ENCODE measurements at regions not wholly inside any gene's neighbourhood (a gene's known extent, or its start where the extent isn't known, plus 50 kb on each side); places are given as distances from the start of the nearest gene placed in this dataset.

- Histone ChIP-seq H3F3A (ENCODE audit: control insufficient read depth, insufficient read depth) (no peaks in the 10 kb centered on the region), H3K4me3 (ENCODE audit: low read length) (no peak overlapping the region), H3K27me3 (ENCODE audit: control insufficient read depth, low read length) (no peaks in the 10 kb centered on the region; the same call in 1 of the 2 replicates), H3K36me3 (ENCODE audit: control insufficient read depth, low read length) (no peaks in the 10 kb centered on the region), H3K27ac (ENCODE audit: low read depth, low read length) (no peak overlapping the region), H3K9me2 (replicated peaks; ENCODE audit: control insufficient read depth, low read length) (no peaks in the 10 kb centered on the region), H3K4me1 (ENCODE audit: control insufficient read depth, low read length) (no peaks in the 10 kb centered on the region), H4K20me1 (ENCODE audit: control insufficient read depth, insufficient read depth, low read depth, low read length) (no peaks in the 10 kb centered on the region), H3K79me2 (ENCODE audit: control insufficient read depth, low read length) (no peaks in the 10 kb centered on the region), H3K9me3 (ENCODE audit: control insufficient read depth, insufficient read depth, low read length) (no peaks in the 10 kb centered on the region), H3K4me2 (ENCODE audit: low read length) (no peak overlapping the region)
- TF ChIP-seq EZH2phosphoT487 (IDR thresholded peaks at IDR 0.05; ENCODE audit: borderline replicate concordance, low read length) (no peak), CTCF (IDR thresholded peaks at IDR 0.05; ENCODE audit: low read depth, low read length, poor library complexity, severe bottlenecking) (no peak)
Measured at GRCh38 chr1:101452825-101453224, 216.0 kb downstream of the S1PR1 start.

GRCh38 chr1:101453844-101454243 lies 217.0 kb downstream of the S1PR1 start:
- H4K20me1 ChIP-seq (ENCODE audit: control insufficient read depth, insufficient read depth, low read depth, low read length), result no peaks in the 10 kb centered on the region
- H3K27me3 ChIP-seq (ENCODE audit: control insufficient read depth, low read length), result no peaks in the 10 kb centered on the region; the same call in 1 of the 2 replicates
- no peaks in the 10 kb centered on the region for H3K36me3 ChIP-seq (ENCODE audit: control insufficient read depth, low read length)
- H3K79me2 ChIP-seq (ENCODE audit: control insufficient read depth, low read length), result no peaks in the 10 kb centered on the region
- no peaks in the 10 kb centered on the region for H3K9me2 ChIP-seq (replicated peaks; ENCODE audit: control insufficient read depth, low read length)
- no peak overlapping the region for H3K27ac ChIP-seq (ENCODE audit: low read depth, low read length)
- H3K4me3 ChIP-seq (ENCODE audit: low read length), result no peak overlapping the region
- TF ChIP-seq CTCF (IDR thresholded peaks at IDR 0.05; ENCODE audit: low read depth, low read length, poor library complexity, severe bottlenecking) (no peak), EZH2phosphoT487 (IDR thresholded peaks at IDR 0.05; ENCODE audit: borderline replicate concordance, low read length) (no peak)
- H3K4me2 ChIP-seq (ENCODE audit: low read length), result no peak overlapping the region
- no peaks in the 10 kb centered on the region for H3F3A ChIP-seq (ENCODE audit: control insufficient read depth, insufficient read depth)
- H3K9me3 ChIP-seq (ENCODE audit: control insufficient read depth, insufficient read depth, low read length), result no peaks in the 10 kb centered on the region
- H3K4me1 ChIP-seq (ENCODE audit: control insufficient read depth, low read length), result no peaks in the 10 kb centered on the region

GRCh38 chr1:101455166-101455565 lies 218.3 kb downstream of the S1PR1 start:
- no peak for TF ChIP-seq CTCF (IDR thresholded peaks at IDR 0.05; ENCODE audit: low read depth, low read length, poor library complexity, severe bottlenecking)
- no peak for TF ChIP-seq EZH2phosphoT487 (IDR thresholded peaks at IDR 0.05; ENCODE audit: borderline replicate concordance, low read length)
- no peaks in the 10 kb centered on the region for H3K79me2 ChIP-seq (ENCODE audit: control insufficient read depth, low read length)
- H3K4me3 ChIP-seq (ENCODE audit: low read length), result no peak overlapping the region
- H3K36me3 ChIP-seq (ENCODE audit: control insufficient read depth, low read length), result no peaks in the 10 kb centered on the region
- H3K27ac ChIP-seq (ENCODE audit: low read depth, low read length), result no peak overlapping the region
- H3K9me2 ChIP-seq (replicated peaks; ENCODE audit: control insufficient read depth, low read length), result no peaks in the 10 kb centered on the region
- H3K4me2 ChIP-seq (ENCODE audit: low read length), result no peak overlapping the region
- H3K4me1 ChIP-seq (ENCODE audit: control insufficient read depth, low read length), result no peaks in the 10 kb centered on the region
- H4K20me1 ChIP-seq (ENCODE audit: control insufficient read depth, insufficient read depth, low read depth, low read length), result no peaks in the 10 kb centered on the region
- H3F3A ChIP-seq (ENCODE audit: control insufficient read depth, insufficient read depth), result no peaks in the 10 kb centered on the region
- no peaks in the 10 kb centered on the region for H3K9me3 ChIP-seq (ENCODE audit: control insufficient read depth, insufficient read depth, low read length)
- H3K27me3 ChIP-seq (ENCODE audit: control insufficient read depth, low read length), result no peaks in the 10 kb centered on the region; the same call in 1 of the 2 replicates

- no peaks in the 10 kb centered on the region for H3K27me3 ChIP-seq (ENCODE audit: control insufficient read depth, low read length)
- H3K4me3 ChIP-seq (ENCODE audit: low read length), result no peak overlapping the region
- H3K4me2 ChIP-seq (ENCODE audit: low read length), result no peak overlapping the region
- no peak for TF ChIP-seq CTCF (IDR thresholded peaks at IDR 0.05; ENCODE audit: low read depth, low read length, poor library complexity, severe bottlenecking)
- TF ChIP-seq EZH2phosphoT487 (IDR thresholded peaks at IDR 0.05; ENCODE audit: borderline replicate concordance, low read length), result no peak
- no peaks in the 10 kb centered on the region for H3K9me2 ChIP-seq (replicated peaks; ENCODE audit: control insufficient read depth, low read length)
- no peak overlapping the region for H3K27ac ChIP-seq (ENCODE audit: low read depth, low read length)
- H3K4me1 ChIP-seq (ENCODE audit: control insufficient read depth, low read length), result no peaks in the 10 kb centered on the region
- H3K36me3 ChIP-seq (ENCODE audit: control insufficient read depth, low read length), result no peaks in the 10 kb centered on the region
- H3F3A ChIP-seq (ENCODE audit: control insufficient read depth, insufficient read depth), result no peaks in the 10 kb centered on the region
- no peaks in the 10 kb centered on the region for H3K79me2 ChIP-seq (ENCODE audit: control insufficient read depth, low read length)
- no peaks in the 10 kb centered on the region for H4K20me1 ChIP-seq (ENCODE audit: control insufficient read depth, insufficient read depth, low read depth, low read length)
- H3K9me3 ChIP-seq (ENCODE audit: control insufficient read depth, insufficient read depth, low read length), result no peaks in the 10 kb centered on the region
Measured at GRCh38 chr1:101460739-101461138, 223.9 kb downstream of the S1PR1 start.

Measured in DOHH2 (cell line).